Naive B cell (primary cell): ENCODE measurements at regions not wholly inside any gene's neighbourhood (a gene's known extent, or its start where the extent isn't known, plus 50 kb on each side); places are given as distances from the start of the nearest gene placed in this dataset.

Experiments used
- ATAC-seq, 2 donors: fragments of 150-1000 bp; cut with Tn5 transposase; 2 replicates each; pipeline ENCODE4 v1.10.0; 2021; ENCODE audit warnings: low read depth in 2 of 2, mild to moderate bottlenecking in 2 of 2, moderate library complexity in 2 of 2
- DNase-seq: peaks from one replicate; pipeline ENCODE4 v3.0.0; 2022
- H3K27ac Mint-ChIP-seq, 6 donors: one replicate each; pipeline ENCODE4 v1.8.0; 2020 to 2022; ENCODE audit warnings: mild to moderate bottlenecking in 6 of 6, mixed read lengths in 6 of 6, moderate library complexity in 5 of 6, inconsistent platforms in 2 of 6
- H3K27me3 Mint-ChIP-seq, 3 donors: one replicate each; pipeline ENCODE4 v1.8.0; 2021 to 2022; ENCODE audit warnings: mixed read lengths in 3 of 3, mild to moderate bottlenecking in 1 of 3
- H3K36me3 Mint-ChIP-seq, 2 donors: one replicate each; pipeline ENCODE4 v1.8.0; 2020 to 2022; ENCODE audit warnings: mixed read lengths in 2 of 2, inconsistent platforms in 1 of 2, mild to moderate bottlenecking in 1 of 2
- H3K4me1 Mint-ChIP-seq, 3 donors: one replicate each; pipeline ENCODE4 v1.8.0; 2020 to 2022; ENCODE audit warnings: mixed read lengths in 3 of 3, inconsistent platforms in 1 of 3, mild to moderate bottlenecking in 1 of 3, moderate library complexity in 1 of 3
- H3K4me3 Mint-ChIP-seq, 8 donors: one replicate each; pipeline ENCODE4 v1.8.0; 2020 to 2022; ENCODE audit warnings: mild to moderate bottlenecking in 8 of 8, mixed read lengths in 8 of 8, moderate library complexity in 8 of 8, inconsistent platforms in 2 of 8
- H3K9me3 Mint-ChIP-seq, 7 donors: one replicate each; pipeline ENCODE4 v1.8.0; 2020 to 2022; ENCODE audit warnings: mixed read lengths in 7 of 7, mild to moderate bottlenecking in 5 of 7, inconsistent platforms in 2 of 7, moderate library complexity in 1 of 7

DNA sequence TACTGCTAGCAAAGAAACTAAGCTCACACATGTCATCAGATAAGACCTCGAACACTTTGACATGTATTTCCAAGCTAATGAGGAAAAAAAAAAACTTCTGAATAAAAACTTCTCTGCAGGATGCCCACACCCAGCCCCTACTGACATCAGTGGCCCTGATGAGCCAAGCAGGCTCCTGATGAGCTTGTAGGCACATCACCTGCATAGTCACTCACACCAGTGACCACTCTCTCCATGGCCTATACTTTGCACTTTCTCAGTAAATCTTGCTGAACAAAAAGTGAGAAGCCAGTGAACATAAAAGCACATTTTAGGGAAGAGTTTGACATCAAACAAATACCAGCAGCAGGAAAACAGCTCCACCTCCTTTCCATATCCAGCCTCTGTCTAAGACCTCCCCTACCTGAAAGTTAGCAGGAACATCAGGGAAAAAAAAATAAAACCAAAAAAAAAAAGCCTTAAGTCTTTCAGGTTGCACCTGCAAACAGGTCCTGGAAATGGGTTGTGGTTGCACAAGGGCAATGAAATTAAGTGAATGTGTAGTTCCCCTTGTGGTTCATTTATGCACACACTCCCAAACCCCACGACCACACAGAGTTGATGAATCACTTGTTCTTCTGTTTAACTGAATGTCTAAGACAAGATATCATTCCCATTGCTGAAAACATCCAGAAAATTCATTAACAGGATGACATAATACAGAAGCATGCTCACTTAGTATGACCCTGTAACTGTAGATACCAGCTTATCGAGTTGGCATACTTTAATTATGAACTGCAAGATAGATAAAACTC is 205.2 kb upstream of the PDE1C start:
- no peaks in the 10 kb centered on the region for H3K36me3 Mint-ChIP-seq
- DNase-seq = no peak
- peaks cover 4 to 15% (median 9%) of the 10 kb centered on the region in 3 donors for H3K27me3 Mint-ChIP-seq
- no peaks in the 10 kb centered on the region for H3K4me1 Mint-ChIP-seq
- no peak overlapping the region for H3K4me3 Mint-ChIP-seq
- peaks cover 0 to 8% (median 2%) of the 10 kb centered on the region in 7 donors for H3K9me3 Mint-ChIP-seq
- H3K27ac Mint-ChIP-seq = no peak overlapping the region
- ATAC-seq = no peak

DNA sequence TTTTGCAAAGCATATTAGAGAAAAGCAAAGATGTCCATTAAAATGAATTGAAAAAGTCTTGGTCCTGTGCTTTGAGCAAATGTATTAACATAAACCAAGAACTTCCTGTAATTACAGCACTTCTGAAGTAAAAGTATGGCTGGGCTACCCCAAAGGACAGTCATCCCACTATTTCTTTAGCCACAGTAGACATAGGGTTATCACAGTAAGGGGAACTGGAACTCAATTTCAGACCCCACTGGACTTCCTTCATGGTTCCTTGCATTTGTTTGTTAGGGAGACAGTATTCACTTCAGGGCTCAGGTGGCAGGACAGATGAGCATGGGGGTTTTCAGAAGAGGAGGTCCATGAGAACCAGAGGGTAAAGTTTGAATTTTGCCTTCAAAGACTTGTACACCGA is 203.1 kb upstream of the PDE1C start:
- Mint-ChIP-seq H3K27ac (no peak overlapping the region), H3K4me1 (no peaks in the 10 kb centered on the region), H3K4me3 (no peak overlapping the region), H3K27me3 (peaks cover 4 to 10% (median 9%) of the 10 kb centered on the region in 3 donors), H3K9me3 (peaks cover 0 to 8% (median 2%) of the 10 kb centered on the region in 7 donors), H3K36me3 (no peaks in the 10 kb centered on the region)
- DNase-seq = no peak
- no peak for ATAC-seq

DNA sequence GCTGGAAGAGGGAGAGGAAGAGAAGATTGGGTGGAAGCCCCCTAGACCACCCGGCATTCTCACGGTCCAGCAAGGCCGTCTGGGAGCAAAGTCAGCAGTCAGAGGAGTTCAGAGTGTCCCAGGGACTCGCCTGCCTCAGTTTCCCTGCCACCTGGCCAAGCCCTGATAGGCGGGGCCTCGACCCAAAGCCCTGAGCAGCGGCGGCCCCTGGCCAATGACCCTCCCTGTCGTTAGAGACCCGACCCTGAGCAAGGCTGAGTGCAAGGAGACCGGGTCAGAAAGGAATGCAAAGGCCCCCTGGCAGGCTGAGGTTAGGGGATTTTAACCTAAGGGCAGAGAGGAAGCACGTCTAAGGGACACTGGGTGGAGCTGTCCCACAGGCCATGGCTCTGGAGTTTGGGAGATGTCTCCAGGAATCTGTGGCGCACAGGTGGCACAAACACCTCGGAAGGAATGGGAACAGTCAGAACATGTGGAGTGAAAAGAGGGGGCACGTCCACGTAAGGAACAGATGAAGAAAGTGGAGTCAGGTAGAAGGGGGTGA is 196.8 kb upstream of the PDE1C start:
- DNase-seq (no peak), ATAC-seq (no peak)
- peaks cover 0 to 8% (median 1%) of the 10 kb centered on the region in 7 donors for H3K9me3 Mint-ChIP-seq
- H3K27me3 Mint-ChIP-seq = peaks cover 0 to 8% (median 6%) of the 10 kb centered on the region in 3 donors
- no peak overlapping the region for H3K4me3 Mint-ChIP-seq
- H3K36me3 Mint-ChIP-seq = no peaks in the 10 kb centered on the region
- no peak overlapping the region for H3K27ac Mint-ChIP-seq
- peaks cover 0 to 3% (median 0%) of the 10 kb centered on the region in 3 donors for H3K4me1 Mint-ChIP-seq

DNA sequence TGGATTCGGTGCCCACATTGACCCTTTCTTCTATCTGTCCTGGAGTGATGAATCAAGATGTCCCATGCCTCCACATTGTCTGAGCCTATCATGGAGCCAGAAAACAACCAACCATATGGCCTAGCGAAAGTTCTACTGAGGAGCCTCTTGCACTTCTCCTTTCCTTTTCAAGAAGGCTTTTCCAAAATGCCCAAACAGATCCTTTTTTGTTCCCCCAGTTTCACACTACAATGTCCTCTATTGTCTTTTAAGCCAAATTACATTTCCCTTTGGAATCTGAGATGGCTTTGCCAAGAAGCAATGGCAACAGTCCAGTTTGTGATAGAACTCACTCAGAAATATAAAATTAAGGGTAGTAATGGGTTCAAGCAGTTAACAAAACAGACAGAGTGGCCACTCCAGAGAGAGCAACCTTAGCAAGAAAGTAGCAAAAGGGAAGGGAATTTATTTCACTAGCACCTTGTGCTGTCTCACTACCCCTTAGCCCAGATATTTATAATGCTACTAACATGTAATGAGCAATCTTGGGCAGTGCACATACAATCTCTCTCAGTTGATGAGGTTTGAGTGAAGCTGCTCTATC is 194.6 kb upstream of the PDE1C start:
- ATAC-seq = no peak

DNA sequence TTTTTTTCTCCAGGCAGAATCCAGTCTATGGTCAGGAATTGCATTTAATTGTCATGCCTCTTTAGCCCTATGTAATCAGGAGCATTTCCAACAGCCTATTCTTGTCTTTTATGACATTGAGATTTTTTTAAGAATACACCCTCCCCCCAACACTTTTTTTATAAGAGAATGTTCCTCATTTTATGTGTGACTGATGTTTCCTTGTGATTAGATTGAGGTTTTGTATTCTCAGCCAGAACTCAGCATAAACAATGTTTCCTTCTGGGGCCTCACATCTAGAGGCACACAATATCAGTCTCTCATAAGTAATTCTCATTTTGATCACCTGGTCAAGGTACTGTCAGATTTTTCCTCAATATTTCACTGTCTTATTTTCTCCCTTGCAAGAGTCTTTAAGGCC is 193.4 kb upstream of the PDE1C start:
- Mint-ChIP-seq H3K27ac (no peak overlapping the region), H3K36me3 (no peaks in the 10 kb centered on the region), H3K4me3 (no peak overlapping the region), H3K27me3 (peaks cover 0 to 8% (median 6%) of the 10 kb centered on the region in 3 donors), H3K9me3 (peaks cover 0 to 8% (median 1%) of the 10 kb centered on the region in 7 donors), H3K4me1 (peaks cover 0 to 3% (median 0%) of the 10 kb centered on the region in 3 donors)
- DNase-seq (no peak), ATAC-seq (no peak)

More for the DNA sequence above, 194.6 kb upstream of the PDE1C start:
- Mint-ChIP-seq H3K4me3 (no peak overlapping the region), H3K9me3 (peaks cover 0 to 8% (median 1%) of the 10 kb centered on the region in 7 donors), H3K36me3 (no peaks in the 10 kb centered on the region), H3K27me3 (peaks cover 0 to 8% (median 6%) of the 10 kb centered on the region in 3 donors), H3K4me1 (peaks cover 0 to 3% (median 0%) of the 10 kb centered on the region in 3 donors), H3K27ac (no peak overlapping the region)
- no peak for DNase-seq

DNA sequence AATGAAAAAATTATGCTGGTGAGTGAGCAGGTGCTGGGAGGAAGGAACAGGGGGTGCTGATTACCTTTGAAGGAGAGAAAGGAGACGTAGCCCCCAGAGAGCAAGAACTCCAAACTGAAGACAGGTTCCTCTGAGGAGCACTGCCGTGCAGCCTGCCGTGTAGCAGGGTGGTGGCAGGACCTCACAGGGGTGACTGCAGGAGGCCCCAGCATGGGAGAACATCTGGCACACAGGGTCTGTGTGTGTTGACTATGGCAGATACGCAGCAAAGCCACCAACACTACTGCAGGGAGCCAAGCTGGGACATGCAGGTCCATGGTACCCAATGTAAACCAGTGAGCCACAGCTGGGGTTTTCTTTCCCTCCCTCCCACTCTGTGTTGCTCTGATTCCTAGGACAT is 192.1 kb upstream of the PDE1C start:
- peaks cover 0 to 3% (median 0%) of the 10 kb centered on the region in 3 donors for H3K4me1 Mint-ChIP-seq
- H3K36me3 Mint-ChIP-seq = no peaks in the 10 kb centered on the region
- H3K27me3 Mint-ChIP-seq = peaks cover 0 to 8% (median 5%) of the 10 kb centered on the region in 3 donors
- peaks cover 0 to 8% (median 1%) of the 10 kb centered on the region in 7 donors for H3K9me3 Mint-ChIP-seq
- no peak overlapping the region for H3K4me3 Mint-ChIP-seq
- DNase-seq (no peak), ATAC-seq (no peak)
- no peak overlapping the region for H3K27ac Mint-ChIP-seq

DNA sequence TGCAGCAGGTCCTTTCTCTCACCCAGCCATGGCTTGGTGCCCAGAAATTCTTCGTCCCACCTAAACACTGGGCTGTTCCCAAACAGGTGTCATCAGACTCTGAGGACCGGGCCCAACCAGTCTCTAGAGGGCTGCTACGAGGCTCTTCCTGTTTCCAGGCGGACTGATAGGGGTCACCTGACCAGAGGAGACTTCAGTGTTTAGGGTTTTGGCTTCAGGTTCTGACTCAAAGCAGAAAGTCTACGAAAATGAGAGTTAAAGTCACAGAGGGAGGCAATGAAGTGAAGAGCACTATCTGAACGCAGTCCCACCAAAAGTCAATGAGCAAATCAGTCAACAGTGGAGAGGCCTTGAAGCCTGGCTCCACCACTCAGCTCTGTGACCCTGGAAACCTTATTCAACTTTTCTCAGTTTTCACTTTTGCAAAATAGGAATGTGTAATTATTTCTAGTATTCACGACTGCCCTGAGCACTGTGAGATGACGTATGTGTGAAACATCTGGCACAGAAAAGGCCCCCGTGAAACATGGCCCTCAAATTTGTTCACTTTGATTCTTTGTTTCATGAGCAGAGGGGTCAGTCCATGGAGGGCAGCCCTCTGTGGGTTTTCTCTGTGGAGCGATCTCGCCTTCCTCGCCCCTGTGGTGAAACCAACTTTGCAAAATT is 189.9 kb upstream of the PDE1C start:
- H3K4me1 Mint-ChIP-seq = no peaks in the 10 kb centered on the region
- no peak overlapping the region for H3K4me3 Mint-ChIP-seq
- peaks cover 0 to 2% (median 0%) of the 10 kb centered on the region in 7 donors for H3K9me3 Mint-ChIP-seq
- ATAC-seq = no peak
- DNase-seq = no peak
- no peak overlapping the region for H3K27ac Mint-ChIP-seq
- H3K27me3 Mint-ChIP-seq = peaks cover 0 to under 1% (median 0%) of the 10 kb centered on the region in 3 donors
- no peaks in the 10 kb centered on the region for H3K36me3 Mint-ChIP-seq

DNA sequence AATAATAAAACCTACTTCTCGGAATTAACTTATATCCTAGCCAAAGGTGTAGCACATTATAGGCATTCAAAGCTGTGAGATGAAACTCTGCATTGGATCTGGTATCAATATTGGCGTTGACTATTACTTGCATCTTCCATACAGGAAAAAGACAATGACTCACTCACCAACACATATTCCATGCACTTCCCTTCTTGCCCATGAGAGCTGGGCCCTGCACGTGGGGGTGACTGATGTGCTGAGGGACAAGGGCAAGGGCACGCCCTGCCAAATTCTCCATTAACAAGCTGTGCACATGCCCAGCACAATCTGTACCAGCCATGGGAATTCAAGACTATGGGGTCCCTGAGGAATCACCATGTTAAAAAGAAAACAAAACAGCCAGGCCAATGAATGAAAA is 188.1 kb upstream of the PDE1C start:
- DNase-seq (no peak), ATAC-seq (no peak)
- H3K36me3 Mint-ChIP-seq = no peaks in the 10 kb centered on the region
- H3K4me3 Mint-ChIP-seq = no peak overlapping the region
- no peak overlapping the region for H3K27ac Mint-ChIP-seq
- H3K9me3 Mint-ChIP-seq = peaks cover 0 to 2% (median 0%) of the 10 kb centered on the region in 7 donors
- no peaks in the 10 kb centered on the region for H3K4me1 Mint-ChIP-seq
- no peaks in the 10 kb centered on the region for H3K27me3 Mint-ChIP-seq

DNA sequence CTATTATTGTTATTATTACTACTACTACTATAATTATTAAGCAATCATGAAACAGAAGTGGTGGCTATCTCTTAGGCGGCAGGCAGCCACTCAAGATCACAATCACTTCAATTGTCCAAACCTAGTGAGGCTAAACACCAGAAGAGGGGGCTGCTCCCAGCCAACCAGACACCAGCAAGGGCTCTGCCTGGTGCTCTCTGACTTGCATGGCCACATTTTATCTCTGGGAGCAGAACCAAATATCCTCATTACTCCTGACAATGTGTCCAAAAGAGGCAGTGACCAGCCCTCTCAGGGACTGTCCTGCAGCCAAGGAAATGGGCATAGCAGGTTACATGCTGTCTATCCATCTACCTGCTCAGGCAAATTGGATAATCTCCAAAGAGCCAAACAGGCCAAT is 187.4 kb upstream of the PDE1C start:
- H3K4me1 Mint-ChIP-seq = no peaks in the 10 kb centered on the region
- no peak overlapping the region for H3K27ac Mint-ChIP-seq
- no peaks in the 10 kb centered on the region for H3K36me3 Mint-ChIP-seq
- no peaks in the 10 kb centered on the region for H3K27me3 Mint-ChIP-seq
- ATAC-seq (no peak), DNase-seq (no peak)
- H3K4me3 Mint-ChIP-seq = no peak overlapping the region
- peaks cover 0 to 2% (median 0%) of the 10 kb centered on the region in 7 donors for H3K9me3 Mint-ChIP-seq

DNA sequence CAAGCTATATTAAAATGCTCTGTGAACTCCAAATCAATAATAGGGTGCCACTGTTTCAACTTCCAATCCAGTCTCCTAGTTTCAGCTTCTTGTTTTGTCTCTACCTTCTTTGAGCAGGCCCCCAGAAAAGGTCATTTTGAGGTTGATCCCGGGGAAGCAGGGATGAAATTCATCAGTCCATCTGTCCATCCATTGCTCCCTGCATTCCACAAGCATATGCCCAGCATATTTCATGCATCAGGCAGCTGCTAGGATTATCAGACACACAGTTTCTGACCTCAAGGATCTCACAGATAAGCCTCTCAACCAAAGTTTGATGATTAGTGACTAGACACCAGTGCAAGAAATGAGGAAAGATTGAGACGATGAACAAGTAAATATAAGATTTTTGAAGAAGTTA is 186.6 kb upstream of the PDE1C start:
- Mint-ChIP-seq H3K4me3 (no peak overlapping the region), H3K9me3 (peaks cover 0 to 2% (median 0%) of the 10 kb centered on the region in 7 donors), H3K27me3 (peaks cover 3 to 6% (median 5%) of the 10 kb centered on the region in 3 donors), H3K4me1 (no peaks in the 10 kb centered on the region), H3K27ac (no peak overlapping the region), H3K36me3 (no peaks in the 10 kb centered on the region)
- no peak for DNase-seq
- no peak for ATAC-seq

DNA sequence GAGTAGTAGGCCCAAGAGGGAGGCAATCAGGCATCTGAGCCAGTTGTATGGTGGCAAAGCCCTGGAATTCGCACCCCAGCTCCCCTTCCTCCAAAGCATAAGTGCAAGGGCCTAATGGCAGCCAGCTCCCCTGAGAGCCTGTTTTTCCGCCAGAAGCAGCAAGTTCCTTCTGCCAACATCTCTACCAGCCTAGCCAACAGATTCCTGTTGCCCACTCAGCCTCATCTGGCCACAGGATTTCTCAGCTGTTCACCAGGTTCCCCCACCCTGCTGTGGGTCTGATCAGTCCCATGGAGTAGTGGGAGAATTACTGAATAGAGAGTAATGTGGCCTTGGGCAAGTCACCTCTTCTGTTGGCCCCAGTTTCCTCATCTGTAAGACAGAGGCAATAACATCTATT is 186.2 kb upstream of the PDE1C start:
- Mint-ChIP-seq H3K9me3 (peaks cover 0 to 2% (median 0%) of the 10 kb centered on the region in 7 donors), H3K27ac (no peak overlapping the region), H3K4me3 (no peak overlapping the region), H3K36me3 (no peaks in the 10 kb centered on the region), H3K4me1 (no peaks in the 10 kb centered on the region), H3K27me3 (peaks cover 6 to 9% (median 7%) of the 10 kb centered on the region in 3 donors)
- DNase-seq (no peak), ATAC-seq (no peak)

DNA sequence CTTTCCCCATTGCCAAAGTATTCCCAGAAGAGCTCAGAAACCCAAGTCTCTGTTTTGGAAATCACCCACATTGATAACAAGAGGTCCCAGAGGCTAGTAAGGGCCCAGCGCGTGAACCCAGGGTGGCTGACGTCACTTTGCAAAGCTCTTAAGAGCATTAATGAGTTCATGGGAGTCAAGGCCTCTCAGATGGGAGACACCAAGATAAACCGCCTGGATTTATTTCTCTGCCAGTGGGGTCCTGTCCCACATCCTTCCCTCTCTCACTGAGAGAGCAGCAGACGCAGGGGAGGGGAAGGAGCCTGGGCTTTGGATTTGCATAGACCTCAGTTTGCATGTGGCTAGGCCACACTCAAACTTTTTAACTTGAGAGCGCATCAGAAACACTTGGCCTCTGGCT is 184.8 kb upstream of the PDE1C start:
- Mint-ChIP-seq H3K4me3 (no peak overlapping the region), H3K27me3 (peaks cover 9 to 13% (median 13%) of the 10 kb centered on the region in 3 donors)
- DNase-seq = no peak

DNA sequence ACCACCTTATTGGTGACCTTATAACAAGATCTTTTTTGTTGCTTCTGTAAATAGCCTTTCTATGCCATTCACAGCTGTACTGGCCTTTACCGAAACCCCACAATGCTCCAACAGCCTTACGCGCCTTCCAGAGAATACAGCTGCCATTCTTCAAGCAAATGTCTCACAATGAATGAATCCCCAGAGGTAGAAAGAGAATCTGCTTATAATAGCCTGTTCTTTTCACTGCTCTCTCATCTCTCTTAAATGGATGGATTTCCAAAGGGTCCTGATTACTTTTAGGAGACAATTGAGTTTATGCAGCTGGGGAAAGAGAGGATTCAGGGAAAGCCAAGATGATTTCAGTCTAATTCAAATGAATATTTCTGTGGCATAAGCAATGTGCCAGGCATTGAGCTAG is 183.1 kb upstream of the PDE1C start:
- no peak for ATAC-seq
- Mint-ChIP-seq H3K4me1 (no peaks in the 10 kb centered on the region), H3K9me3 (peaks cover 0 to 2% (median 0%) of the 10 kb centered on the region in 7 donors), H3K36me3 (no peaks in the 10 kb centered on the region), H3K27me3 (peaks cover 9 to 20% (median 13%) of the 10 kb centered on the region in 3 donors), H3K4me3 (no peak overlapping the region), H3K27ac (no peak overlapping the region)
- DNase-seq = no peak

More for the DNA sequence above, 184.8 kb upstream of the PDE1C start:
- H3K27ac Mint-ChIP-seq = no peak overlapping the region
- ATAC-seq = no peak
- H3K4me1 Mint-ChIP-seq = no peaks in the 10 kb centered on the region
- peaks cover 0 to 2% (median 0%) of the 10 kb centered on the region in 7 donors for H3K9me3 Mint-ChIP-seq
- no peaks in the 10 kb centered on the region for H3K36me3 Mint-ChIP-seq
